Loucy (cell line): ENCODE measurements at regions not wholly inside any gene's neighbourhood (a gene's known extent, or its start where the extent isn't known, plus 50 kb on each side); places are given as distances from the start of the nearest gene placed in this dataset.
"Not testable (repeated sequence)": the region's sequence is repeated elsewhere in the genome, so short reads cannot be mapped to it uniquely, and the experiment has no call there.

Source experiments
- H2AFZ ChIP-seq: fragments of 200-600 bp; sonication (generic); 2 replicates; pipeline ENCODE4 v1.6.0; 2016; ENCODE audit warnings: antibody characterized with exemption, mild to moderate bottlenecking, low read length, moderate library complexity
- H3F3A ChIP-seq: fragments of 200-600 bp; 2 replicates; pipeline ENCODE4 v1.6.0; 2016; ENCODE audit warnings: antibody characterized with exemption, low read depth, mild to moderate bottlenecking
- H3K27me3 ChIP-seq: fragments of 200-600 bp; sonication (generic); 2 replicates; pipeline ENCODE4 v1.6.1; 2014; ENCODE audit warnings: low read length, mild to moderate bottlenecking; ENCODE audit not compliant: insufficient read depth, poor library complexity, severe bottlenecking
- H3K36me3 ChIP-seq: fragments of 200-600 bp; sonication (generic); 2 replicates; pipeline ENCODE4 v1.6.1; 2016; ENCODE audit warnings: low read length; ENCODE audit not compliant: insufficient read depth
- H3K4me1 ChIP-seq: fragments of 200-600 bp; sonication (generic); 2 replicates; pipeline ENCODE4 v1.5.1; 2014; ENCODE audit warnings: low read length, mild to moderate bottlenecking; ENCODE audit not compliant: insufficient read depth, poor library complexity, severe bottlenecking
- H3K4me2 ChIP-seq: fragments of 200-600 bp; sonication (generic); 2 replicates; pipeline ENCODE4 v1.6.0; 2014; ENCODE audit warnings: antibody characterized with exemption, low read length, low read depth, mild to moderate bottlenecking; ENCODE audit not compliant: poor library complexity, severe bottlenecking
- H3K4me3 ChIP-seq: fragments of 200-600 bp; sonication (generic); 2 replicates; pipeline ENCODE4 v1.5.1; 2014; ENCODE audit warnings: low read length, mild to moderate bottlenecking, mixed read lengths; ENCODE audit not compliant: poor library complexity, severe bottlenecking
- H3K79me2 ChIP-seq: fragments of 200-600 bp; sonication (generic); 2 replicates; pipeline ENCODE4 v1.6.1; 2014; ENCODE audit warnings: low read length; ENCODE audit not compliant: insufficient read depth
- H3K9ac ChIP-seq: fragments of 200-600 bp; sonication (generic); 2 replicates; pipeline ENCODE4 v1.6.0; 2014; ENCODE audit warnings: mild to moderate bottlenecking, low read depth, low read length, moderate library complexity; ENCODE audit not compliant: poor library complexity, severe bottlenecking
- H3K9me2 ChIP-seq: fragments of 200-600 bp; sonication (generic); replicated peaks from 2 replicates; pipeline ENCODE4 v1.6.1; 2016; ENCODE audit warnings: low read depth, low read length, mixed read lengths
- H3K9me3 ChIP-seq: fragments of 200-600 bp; sonication (generic); 2 replicates; pipeline ENCODE4 v1.6.1; 2014; ENCODE audit warnings: mild to moderate bottlenecking, antibody characterized with exemption, low read length, low read depth; ENCODE audit not compliant: insufficient read depth
- H4K20me1 ChIP-seq: fragments of 200-600 bp; sonication (generic); 2 replicates; pipeline ENCODE4 v1.6.0; 2014; ENCODE audit warnings: antibody characterized with exemption, low read length, mild to moderate bottlenecking; ENCODE audit not compliant: insufficient read depth, poor library complexity, severe bottlenecking
- EZH2phosphoT487 ChIP-seq: fragments of 200-600 bp; IDR thresholded peaks from 2 replicates; pipeline ENCODE4 v1.6.1; 2018; ENCODE audit warnings: antibody characterized with exemption, mild to moderate bottlenecking, moderate library complexity, borderline replicate concordance
- TF ChIP-seq, protein P1 (sequence below): fragments of 200-600 bp; sonication (generic); conservative IDR thresholded peaks from 2 replicates; pipeline ENCODE4 v1.5.1; 2014; ENCODE audit warnings: mild to moderate bottlenecking, antibody characterized with exemption, low read length

DNA sequence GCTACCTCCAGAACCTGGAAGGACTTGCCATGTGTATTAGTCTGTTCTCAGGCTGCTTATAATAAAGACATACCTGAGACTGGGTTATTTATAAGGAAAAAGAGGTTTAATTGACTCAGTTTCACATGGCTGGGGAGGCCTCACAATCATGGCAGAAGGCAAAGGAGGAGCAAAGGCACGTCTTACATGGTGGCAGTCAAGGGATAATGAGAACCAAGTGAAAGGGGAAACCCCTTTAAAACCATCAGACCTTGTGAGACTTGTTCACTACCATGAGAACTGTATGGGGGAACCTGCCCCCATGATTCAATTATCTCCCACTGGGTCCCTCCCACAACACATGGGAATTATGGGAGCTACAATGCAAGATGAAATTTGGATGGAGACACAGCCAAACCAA, 62.3 kb upstream of the CCNY start:
- not testable (repeated sequence) for H4K20me1 ChIP-seq, H3K4me2 ChIP-seq, H3K9me3 ChIP-seq, H3K79me2 ChIP-seq, H3K27me3 ChIP-seq, H3K4me1 ChIP-seq, H3K9ac ChIP-seq, H3K4me3 ChIP-seq, H3K9me2 ChIP-seq, H3F3A ChIP-seq, H2AFZ ChIP-seq, H3K36me3 ChIP-seq

GRCh38 chr10:35274498-35275060, 61.7 kb upstream of the CCNY start:
- Histone ChIP-seq H3K4me2 (no peak overlapping the region), H3K4me1 (peaks cover 4% of the 10 kb centered on the region), H3K27me3 (no peaks in the 10 kb centered on the region), H3K9ac (no peak overlapping the region), H3K36me3 (no peaks in the 10 kb centered on the region), H3K9me2 (no peaks in the 10 kb centered on the region), H4K20me1 (no peaks in the 10 kb centered on the region), H2AFZ (no peak overlapping the region), H3K79me2 (no peaks in the 10 kb centered on the region), H3K9me3 (no peaks in the 10 kb centered on the region), H3K4me3 (no peak overlapping the region), H3F3A (no peaks in the 10 kb centered on the region)
- no peak for TF ChIP-seq EZH2phosphoT487
- TF ChIP-seq, protein P1, sequence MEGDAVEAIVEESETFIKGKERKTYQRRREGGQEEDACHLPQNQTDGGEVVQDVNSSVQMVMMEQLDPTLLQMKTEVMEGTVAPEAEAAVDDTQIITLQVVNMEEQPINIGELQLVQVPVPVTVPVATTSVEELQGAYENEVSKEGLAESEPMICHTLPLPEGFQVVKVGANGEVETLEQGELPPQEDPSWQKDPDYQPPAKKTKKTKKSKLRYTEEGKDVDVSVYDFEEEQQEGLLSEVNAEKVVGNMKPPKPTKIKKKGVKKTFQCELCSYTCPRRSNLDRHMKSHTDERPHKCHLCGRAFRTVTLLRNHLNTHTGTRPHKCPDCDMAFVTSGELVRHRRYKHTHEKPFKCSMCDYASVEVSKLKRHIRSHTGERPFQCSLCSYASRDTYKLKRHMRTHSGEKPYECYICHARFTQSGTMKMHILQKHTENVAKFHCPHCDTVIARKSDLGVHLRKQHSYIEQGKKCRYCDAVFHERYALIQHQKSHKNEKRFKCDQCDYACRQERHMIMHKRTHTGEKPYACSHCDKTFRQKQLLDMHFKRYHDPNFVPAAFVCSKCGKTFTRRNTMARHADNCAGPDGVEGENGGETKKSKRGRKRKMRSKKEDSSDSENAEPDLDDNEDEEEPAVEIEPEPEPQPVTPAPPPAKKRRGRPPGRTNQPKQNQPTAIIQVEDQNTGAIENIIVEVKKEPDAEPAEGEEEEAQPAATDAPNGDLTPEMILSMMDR: no peak

DNA sequence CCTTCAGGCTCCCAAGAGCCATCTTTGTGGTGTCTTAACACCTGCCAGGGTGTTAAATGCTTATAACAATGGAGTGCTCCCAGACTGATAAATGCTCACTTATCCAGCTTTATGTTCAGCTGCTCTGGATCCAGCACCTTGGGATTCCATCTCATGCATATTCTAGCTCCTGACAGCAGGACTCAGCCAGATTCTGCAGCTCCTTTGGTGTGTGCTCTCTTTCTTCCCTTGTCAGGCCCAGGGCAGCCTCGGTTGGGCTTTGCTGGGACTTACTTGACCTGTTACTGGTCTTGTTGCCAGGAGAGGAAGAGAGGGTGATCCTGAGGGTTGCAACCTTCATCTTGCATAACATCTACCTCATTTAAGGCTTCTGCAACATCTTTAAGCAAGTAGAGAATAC, 59.4 kb upstream of the CCNY start:
- TF ChIP-seq EZH2phosphoT487: no peak
- TF ChIP-seq, protein P1: no peak
- H3K4me1 ChIP-seq: no peaks in the 10 kb centered on the region
- no peaks in the 10 kb centered on the region for H3K27me3 ChIP-seq
- H3F3A ChIP-seq: no peaks in the 10 kb centered on the region
- H3K9ac ChIP-seq: no peak overlapping the region
- no peak overlapping the region for H3K4me2 ChIP-seq
- no peaks in the 10 kb centered on the region for H4K20me1 ChIP-seq
- no peaks in the 10 kb centered on the region for H3K9me3 ChIP-seq
- H3K9me2 ChIP-seq: no peaks in the 10 kb centered on the region
- no peaks in the 10 kb centered on the region for H3K36me3 ChIP-seq
- no peak overlapping the region for H2AFZ ChIP-seq
- no peak overlapping the region for H3K4me3 ChIP-seq
- H3K79me2 ChIP-seq: no peaks in the 10 kb centered on the region

DNA sequence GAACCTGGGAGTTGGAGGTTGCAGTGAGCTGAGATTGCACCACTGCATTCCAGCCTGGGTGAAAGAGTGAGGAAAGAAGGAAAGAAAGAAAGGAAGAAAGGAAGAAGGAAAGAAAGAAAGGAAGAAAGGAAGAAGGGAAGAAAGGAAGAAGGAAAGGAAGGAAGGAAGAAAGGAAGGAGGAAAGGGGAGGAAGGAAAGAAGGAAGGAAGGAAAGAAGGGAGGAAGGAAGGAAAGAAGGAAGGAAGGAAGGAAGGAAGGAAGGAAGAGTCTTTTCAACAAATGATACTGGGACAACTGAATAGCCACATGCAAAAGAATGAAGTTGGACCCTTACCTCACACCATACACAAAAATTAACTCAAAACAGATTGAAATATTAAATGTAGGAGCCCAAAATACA, 56.1 kb upstream of the CCNY start:
- not testable (repeated sequence) for H3K4me1 ChIP-seq, H3K9me2 ChIP-seq, H3K9me3 ChIP-seq, H3K4me3 ChIP-seq, H3K79me2 ChIP-seq, H3K4me2 ChIP-seq, H3K27me3 ChIP-seq, H3F3A ChIP-seq, H4K20me1 ChIP-seq, H2AFZ ChIP-seq, H3K36me3 ChIP-seq, H3K9ac ChIP-seq
